ENCODE measurements at regions not wholly inside any gene's neighbourhood (a gene's known extent, or its start where the extent isn't known, plus 50 kb on each side); places are given as distances from the start of the nearest gene placed in this dataset.

DNA sequence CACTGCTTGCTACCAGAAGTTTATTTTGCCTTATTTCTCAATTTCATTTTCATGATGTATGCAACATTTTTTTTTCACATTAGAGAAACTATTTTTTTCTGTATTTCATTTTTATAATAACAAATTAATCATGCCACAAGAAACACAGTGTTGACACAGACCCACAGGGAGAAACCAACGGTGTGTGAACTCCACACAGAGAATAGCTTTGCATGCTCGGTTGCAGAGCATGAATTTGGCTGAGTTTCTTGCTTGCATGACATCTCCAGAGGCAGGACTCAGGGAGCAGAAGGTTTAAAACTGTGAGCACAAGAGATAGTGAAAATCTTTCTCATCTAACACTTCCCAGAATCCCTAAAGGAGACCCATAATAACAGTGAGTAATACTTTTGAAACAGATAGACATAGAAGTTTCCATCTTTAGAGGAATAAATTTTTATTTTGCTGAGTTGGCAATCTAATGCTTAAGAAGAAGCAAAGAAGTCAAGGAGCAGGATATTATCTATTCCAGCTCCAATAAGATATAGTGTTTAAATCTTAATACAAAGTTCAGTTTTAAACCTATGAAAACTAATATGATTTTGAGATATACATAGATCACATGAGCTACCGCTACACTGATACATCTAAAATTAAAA is 890.9 kb downstream of the MRPL39 start:
- TF ChIP-seq, protein P1, sequence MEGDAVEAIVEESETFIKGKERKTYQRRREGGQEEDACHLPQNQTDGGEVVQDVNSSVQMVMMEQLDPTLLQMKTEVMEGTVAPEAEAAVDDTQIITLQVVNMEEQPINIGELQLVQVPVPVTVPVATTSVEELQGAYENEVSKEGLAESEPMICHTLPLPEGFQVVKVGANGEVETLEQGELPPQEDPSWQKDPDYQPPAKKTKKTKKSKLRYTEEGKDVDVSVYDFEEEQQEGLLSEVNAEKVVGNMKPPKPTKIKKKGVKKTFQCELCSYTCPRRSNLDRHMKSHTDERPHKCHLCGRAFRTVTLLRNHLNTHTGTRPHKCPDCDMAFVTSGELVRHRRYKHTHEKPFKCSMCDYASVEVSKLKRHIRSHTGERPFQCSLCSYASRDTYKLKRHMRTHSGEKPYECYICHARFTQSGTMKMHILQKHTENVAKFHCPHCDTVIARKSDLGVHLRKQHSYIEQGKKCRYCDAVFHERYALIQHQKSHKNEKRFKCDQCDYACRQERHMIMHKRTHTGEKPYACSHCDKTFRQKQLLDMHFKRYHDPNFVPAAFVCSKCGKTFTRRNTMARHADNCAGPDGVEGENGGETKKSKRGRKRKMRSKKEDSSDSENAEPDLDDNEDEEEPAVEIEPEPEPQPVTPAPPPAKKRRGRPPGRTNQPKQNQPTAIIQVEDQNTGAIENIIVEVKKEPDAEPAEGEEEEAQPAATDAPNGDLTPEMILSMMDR (conservative IDR thresholded peaks at IDR 0.05; ENCODE audit: low read length): no peak
- TF ChIP-seq EZH2phosphoT487 (IDR thresholded peaks at IDR 0.05; ENCODE audit: borderline replicate concordance): no peak

Measured in Loucy (cell line).